GM12878 (cell line): ENCODE measurements at regions not wholly inside any gene's neighbourhood (a gene's known extent, or its start where the extent isn't known, plus 50 kb on each side); places are given as distances from the start of the nearest gene placed in this dataset.

Experiments
- ATAC-seq: fragments of 200-7000 bp; cut with Tn5 transposase; 3 replicates; pipeline ENCODE4 v1.9.1; 2020; ENCODE audit warnings: mild to moderate bottlenecking, moderate library complexity
- BruUV-seq: library from RNA; stranded (reverse); fragments of 400-500 nt; replicated peaks from 2 replicates; lab custom pipeline; 2021; lab: Mats Ljungman, UMichigan
- CTCF ChIA-PET: fragments of 300-600 bp; sonication (Branson Sonifier 250); formaldehyde crosslinking; extraction: SDS; loops from one replicate; lab custom pipeline; 2021; ENCODE audit warnings: inconsistent platforms; lab: Yijun Ruan, JAX
- POLR2A ChIA-PET: fragments of 350-600 bp; formaldehyde crosslinking; extraction: SDS; loops from one replicate; lab custom pipeline; 2021; ENCODE audit warnings: inconsistent platforms; lab: Charles Lee
- RAD21 ChIA-PET: fragments of 300-600 bp; sonication (Branson Sonifier 250); formaldehyde crosslinking; loops from one replicate; lab custom pipeline; 2023; ENCODE audit warnings: antibody characterized with exemption; ENCODE audit not compliant: unreplicated experiment; lab: Charles Lee
- SMC1A ChIA-PET: fragments of 300-600 bp; sonication (Branson Sonifier 250); formaldehyde crosslinking; loops from one replicate; lab custom pipeline; 2023; ENCODE audit not compliant: unreplicated experiment, uncharacterized antibody; lab: Charles Lee
- DNase-seq: peaks from one replicate; pipeline ENCODE4 v3.0.0-alpha.2; 2011; ENCODE audit warnings: low read depth, low spot score
- FAIRE-seq: peaks from 3 replicates; lab custom pipeline; 2011; peaks lifted over from hg19 to GRCh38; lab: Jason Lieb, UNC
- H2AFZ ChIP-seq: 2 replicates; pipeline ENCODE4 v1.6.0; 2011; ENCODE audit warnings: low read depth, low read length, control low read depth; ENCODE audit not compliant: control insufficient read depth
- H3K27ac ChIP-seq: 2 replicates; pipeline ENCODE4 v1.5.1; 2011; ENCODE audit warnings: control low read depth; ENCODE audit not compliant: control insufficient read depth, insufficient read depth
- H3K27me3 ChIP-seq, 2 experiments: replicated peaks in 1 of 2; 2 replicates each; pipeline versions ENCODE4 v1.6.0 to v1.6.1; 2011; ENCODE audit warnings: low read length in 1 of 2; ENCODE audit not compliant: control insufficient read depth in 2 of 2, insufficient read depth in 2 of 2
- H3K36me3 ChIP-seq, 2 experiments: 2 replicates each; pipeline ENCODE4 v1.5.1; 2011; ENCODE audit warnings: low read length in 1 of 2; ENCODE audit not compliant: control insufficient read depth in 2 of 2, insufficient read depth in 2 of 2
- H3K4me1 ChIP-seq: 2 replicates; pipeline ENCODE4 v1.6.1; 2011; ENCODE audit warnings: mild to moderate bottlenecking, low read length, moderate library complexity, mixed read lengths; ENCODE audit not compliant: control insufficient read depth, insufficient read depth
- H3K4me2 ChIP-seq: 2 replicates; pipeline ENCODE4 v1.6.0; 2011; ENCODE audit warnings: control low read depth; ENCODE audit not compliant: control insufficient read depth, insufficient read depth
- H3K4me3 ChIP-seq: fragments of 200-600 bp; sonication (generic); 2 replicates; pipeline ENCODE4 v1.5.1; 2016
- H3K79me2 ChIP-seq: 2 replicates; pipeline ENCODE4 v1.6.0; 2011; ENCODE audit warnings: low read length; ENCODE audit not compliant: control insufficient read depth, insufficient read depth
- H3K9ac ChIP-seq: 2 replicates; pipeline ENCODE4 v1.8.0; 2011; ENCODE audit warnings: low read length, control low read depth, mixed read lengths; ENCODE audit not compliant: control insufficient read depth, insufficient read depth
- H3K9me3 ChIP-seq: replicated peaks from 3 replicates; pipeline ENCODE4 v1.5.1; 2011; ENCODE audit warnings: mild to moderate bottlenecking, low read length; ENCODE audit not compliant: control insufficient read depth, insufficient read depth
- H4K20me1 ChIP-seq: 2 replicates; pipeline ENCODE4 v1.6.0; 2011; ENCODE audit not compliant: control insufficient read depth, insufficient read depth
- BACH1 ChIP-seq: fragments of 450-650 bp; IDR thresholded peaks from 2 replicates; pipeline ENCODE4 v1.6.1; 2017; ENCODE audit warnings: mild to moderate bottlenecking, borderline replicate concordance
- CEBPB ChIP-seq, 2 experiments: fragments of 150-350 bp in 1 of 2; IDR thresholded peaks; 2 replicates each; pipeline ENCODE4 v1.6.1; 2012 to 2014; ENCODE audit warnings: low read depth in 2 of 2, low read length in 2 of 2, borderline replicate concordance in 1 of 2, inconsistent platforms in 1 of 2
- EGR1 ChIP-seq, 2 experiments: IDR thresholded peaks; 1 replicate in 1 of 2; 2 replicates in 1 of 2; pipeline ENCODE4 v1.6.1; 2011 to 2012; ENCODE audit warnings: low read depth in 2 of 2, low read length in 2 of 2, borderline replicate concordance in 1 of 2, mild to moderate bottlenecking in 1 of 2, moderate library complexity in 1 of 2
- ESRRA ChIP-seq: IDR thresholded peaks from 2 replicates; pipeline ENCODE4 v1.6.1; 2012; ENCODE audit warnings: mild to moderate bottlenecking, low read length, improper control_type of control experiment
- EZH2 ChIP-seq: IDR thresholded peaks from 2 replicates; pipeline ENCODE4 v1.6.1; 2012; ENCODE audit warnings: low read depth, mild to moderate bottlenecking, control low read depth, inconsistent platforms, low read length, borderline replicate concordance; ENCODE audit not compliant: control insufficient read depth
- HCFC1 ChIP-seq: fragments of 150-350 bp; IDR thresholded peaks from 2 replicates; pipeline ENCODE4 v1.6.1; 2014; ENCODE audit warnings: low read length
- IKZF1 ChIP-seq: fragments of 450-650 bp; conservative IDR thresholded peaks from 2 replicates; pipeline ENCODE4 v1.6.1; 2017; ENCODE audit warnings: antibody characterized with exemption, mild to moderate bottlenecking
- IRF4 ChIP-seq: IDR thresholded peaks from 2 replicates; pipeline ENCODE4 v1.6.1; 2011; ENCODE audit warnings: low read depth, low read length
- SIN3A ChIP-seq: IDR thresholded peaks from 2 replicates; pipeline ENCODE4 v1.6.1; 2012; ENCODE audit warnings: low read depth, low read length, improper control_type of control experiment
- SMAD5 ChIP-seq: IDR thresholded peaks from 2 replicates; pipeline ENCODE4 v1.6.1; 2016; ENCODE audit warnings: antibody characterized with exemption, low read depth
- TCF12 ChIP-seq: IDR thresholded peaks from 2 replicates; pipeline ENCODE4 v1.6.1; 2011; ENCODE audit warnings: low read depth, mild to moderate bottlenecking, low read length
- YBX1 ChIP-seq: fragments of 450-650 bp; IDR thresholded peaks from 2 replicates; pipeline ENCODE4 v1.6.1; 2016; ENCODE audit warnings: antibody characterized with exemption
- WGBS: methylation state at CpG from one replicate; pipeline ENCODE4 v1.1.6; 2016; ENCODE audit warnings: low lambda C conversion rate; ENCODE audit not compliant: insufficient replicate concordance, insufficient coverage; ENCODE audit errors: missing lambda C conversion rate; 5-methylcytosine and 5-hydroxymethylcytosine counted together
- in situ Hi-C: fragments of 300-500 bp; cut with MboI; formaldehyde crosslinking; loops from 9 replicates; pipeline ENCODE4 v1.14.3; 2018; ENCODE audit warnings: mixed read lengths
- intact Hi-C: fragments of 100-400 bp; cut with micrococcal nuclease; formaldehyde crosslinking; loops from one replicate; pipeline ENCODE4 v1.14.2; 2022; ENCODE audit not compliant: unreplicated experiment
- TF ChIP-seq, protein P1 (sequence below): IDR thresholded peaks from 2 replicates; pipeline ENCODE4 v1.6.1; 2012; ENCODE audit warnings: low read depth, low read length, improper control_type of control experiment
- TF ChIP-seq, protein P2 (sequence below): IDR thresholded peaks from 2 replicates; pipeline ENCODE4 v1.6.1; 2012; ENCODE audit warnings: low read depth, low read length, improper control_type of control experiment
- TF ChIP-seq, protein P3 (sequence below): IDR thresholded peaks from 2 replicates; pipeline ENCODE4 v1.6.1; 2012; ENCODE audit warnings: mild to moderate bottlenecking, low read depth, low read length

DNA sequence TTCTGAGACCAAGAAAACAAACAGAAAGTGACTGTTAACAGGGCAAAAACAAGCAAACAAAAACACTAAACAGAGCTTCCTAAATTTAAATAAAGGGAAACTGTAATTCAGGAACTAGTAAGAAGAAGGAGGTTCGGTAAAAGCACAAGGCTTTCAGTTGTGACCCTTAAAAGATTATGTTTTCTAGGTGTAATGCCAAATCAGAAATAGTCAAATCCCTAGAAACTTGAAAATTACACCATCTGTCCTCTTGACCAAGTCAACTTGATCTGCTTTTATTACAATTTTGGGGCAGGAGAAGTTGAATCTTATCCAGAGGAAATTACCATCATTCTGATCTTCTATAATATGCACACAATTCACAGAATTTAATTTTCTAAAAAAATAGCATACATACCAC, 754.0 kb upstream of the ADGRL4 start:
- Histone ChIP-seq H3K4me2 (no peak overlapping the region), H4K20me1 (no peaks in the 10 kb centered on the region), H3K4me3 (no peak overlapping the region), H3K9me3 (no peaks in the 10 kb centered on the region), H3K36me3 (no peaks in the 10 kb centered on the region), H3K9ac (no peak overlapping the region), H3K4me1 (no peaks in the 10 kb centered on the region), H3K27me3 (no peaks in the 10 kb centered on the region), H3K27ac (no peak overlapping the region), H2AFZ (no peak overlapping the region), H3K79me2 (no peaks in the 10 kb centered on the region)
- WGBS, result 47% methylated on average over 1 of the region's 1 CpG
- in situ Hi-C loops, result no loop called here
- TF ChIP-seq, protein P1, sequence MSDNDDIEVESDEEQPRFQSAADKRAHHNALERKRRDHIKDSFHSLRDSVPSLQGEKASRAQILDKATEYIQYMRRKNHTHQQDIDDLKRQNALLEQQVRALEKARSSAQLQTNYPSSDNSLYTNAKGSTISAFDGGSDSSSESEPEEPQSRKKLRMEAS, result no peak
- no peak for TF ChIP-seq CEBPB (IDR thresholded peaks at IDR 0.05; ENCODE audit: borderline replicate concordance in 1 of 2, low read depth in 2 of 2, low read length in 2 of 2)
- TF ChIP-seq TCF12, result no peak
- TF ChIP-seq IKZF1, result no peak
- no peak for TF ChIP-seq IRF4
- TF ChIP-seq HCFC1, result no peak
- TF ChIP-seq YBX1, result no peak
- no peak for TF ChIP-seq SMAD5
- TF ChIP-seq EZH2, result no peak
- TF ChIP-seq, protein P2, sequence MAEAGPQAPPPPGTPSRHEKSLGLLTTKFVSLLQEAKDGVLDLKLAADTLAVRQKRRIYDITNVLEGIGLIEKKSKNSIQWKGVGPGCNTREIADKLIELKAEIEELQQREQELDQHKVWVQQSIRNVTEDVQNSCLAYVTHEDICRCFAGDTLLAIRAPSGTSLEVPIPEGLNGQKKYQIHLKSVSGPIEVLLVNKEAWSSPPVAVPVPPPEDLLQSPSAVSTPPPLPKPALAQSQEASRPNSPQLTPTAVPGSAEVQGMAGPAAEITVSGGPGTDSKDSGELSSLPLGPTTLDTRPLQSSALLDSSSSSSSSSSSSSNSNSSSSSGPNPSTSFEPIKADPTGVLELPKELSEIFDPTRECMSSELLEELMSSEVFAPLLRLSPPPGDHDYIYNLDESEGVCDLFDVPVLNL, result no peak
- TF ChIP-seq, protein P3, sequence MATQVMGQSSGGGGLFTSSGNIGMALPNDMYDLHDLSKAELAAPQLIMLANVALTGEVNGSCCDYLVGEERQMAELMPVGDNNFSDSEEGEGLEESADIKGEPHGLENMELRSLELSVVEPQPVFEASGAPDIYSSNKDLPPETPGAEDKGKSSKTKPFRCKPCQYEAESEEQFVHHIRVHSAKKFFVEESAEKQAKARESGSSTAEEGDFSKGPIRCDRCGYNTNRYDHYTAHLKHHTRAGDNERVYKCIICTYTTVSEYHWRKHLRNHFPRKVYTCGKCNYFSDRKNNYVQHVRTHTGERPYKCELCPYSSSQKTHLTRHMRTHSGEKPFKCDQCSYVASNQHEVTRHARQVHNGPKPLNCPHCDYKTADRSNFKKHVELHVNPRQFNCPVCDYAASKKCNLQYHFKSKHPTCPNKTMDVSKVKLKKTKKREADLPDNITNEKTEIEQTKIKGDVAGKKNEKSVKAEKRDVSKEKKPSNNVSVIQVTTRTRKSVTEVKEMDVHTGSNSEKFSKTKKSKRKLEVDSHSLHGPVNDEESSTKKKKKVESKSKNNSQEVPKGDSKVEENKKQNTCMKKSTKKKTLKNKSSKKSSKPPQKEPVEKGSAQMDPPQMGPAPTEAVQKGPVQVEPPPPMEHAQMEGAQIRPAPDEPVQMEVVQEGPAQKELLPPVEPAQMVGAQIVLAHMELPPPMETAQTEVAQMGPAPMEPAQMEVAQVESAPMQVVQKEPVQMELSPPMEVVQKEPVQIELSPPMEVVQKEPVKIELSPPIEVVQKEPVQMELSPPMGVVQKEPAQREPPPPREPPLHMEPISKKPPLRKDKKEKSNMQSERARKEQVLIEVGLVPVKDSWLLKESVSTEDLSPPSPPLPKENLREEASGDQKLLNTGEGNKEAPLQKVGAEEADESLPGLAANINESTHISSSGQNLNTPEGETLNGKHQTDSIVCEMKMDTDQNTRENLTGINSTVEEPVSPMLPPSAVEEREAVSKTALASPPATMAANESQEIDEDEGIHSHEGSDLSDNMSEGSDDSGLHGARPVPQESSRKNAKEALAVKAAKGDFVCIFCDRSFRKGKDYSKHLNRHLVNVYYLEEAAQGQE, result no peak
- no peak for TF ChIP-seq ESRRA
- no peak for TF ChIP-seq BACH1
- no peak for TF ChIP-seq SIN3A
- no peak for TF ChIP-seq EGR1 (IDR thresholded peaks at IDR 0.05; ENCODE audit: borderline replicate concordance in 1 of 2, low read depth in 2 of 2, low read length in 2 of 2)
- FAIRE-seq (no peak), DNase-seq (no peak), ATAC-seq (no peak)
- intact Hi-C loops, result no loop called here
- ChIA-PET RAD21 (no interaction called here), SMC1A (interaction anchor here (1.3 kb wide), 1 partner anchor 76 kb away, joined by 3 read pairs; no protein-coding TSS in a partner anchor), POLR2A (no interaction called here), CTCF (no interaction called here)
- no TSS peak for BruUV-seq
